Panc1 (cell line): ENCODE measurements at regions not wholly inside any gene's neighbourhood (a gene's known extent, or its start where the extent isn't known, plus 50 kb on each side); places are given as distances from the start of the nearest gene placed in this dataset.

Experiments used
- ATAC-seq: fragments of 200-7000 bp; cut with Tn5 transposase; 2 replicates; pipeline ENCODE4 v1.9.1; 2020; ENCODE audit warnings: mild to moderate bottlenecking, moderate library complexity
- BruUV-seq: library from RNA; stranded (reverse); fragments of 400-500 nt; replicated peaks from 2 replicates; lab custom pipeline; 2021; lab: Mats Ljungman, UMichigan
- CTCF ChIA-PET: fragments of 300-600 bp; sonication (Branson Sonifier 250); formaldehyde crosslinking; loops from one replicate; lab custom pipeline; 2022; ENCODE audit warnings: antibody characterized with exemption; lab: Charles Lee
- POLR2A ChIA-PET: fragments of 300-600 bp; sonication (Branson Sonifier 250); formaldehyde crosslinking; loops from one replicate; lab custom pipeline; 2022; ENCODE audit warnings: antibody characterized with exemption; lab: Charles Lee
- DNase-seq: peaks from one replicate; pipeline ENCODE4 v3.0.0-alpha.2; 2010; ENCODE audit warnings: low read depth, low spot score
- H3K27ac ChIP-seq: 2 replicates; pipeline ENCODE4 v1.5.1; 2011; ENCODE audit warnings: mild to moderate bottlenecking, low read length, inconsistent platforms
- H3K27me3 ChIP-seq: fragments of 200-500 bp; sonication (Bioruptor generic); 2 replicates; pipeline ENCODE4 v1.6.0; 2014; ENCODE audit warnings: low read length, inconsistent platforms; ENCODE audit not compliant: control insufficient read depth, insufficient read depth
- H3K36me3 ChIP-seq: fragments of 200-500 bp; sonication (Bioruptor generic); 2 replicates; pipeline ENCODE4 v1.5.1; 2014; ENCODE audit warnings: inconsistent platforms, mild to moderate bottlenecking, low read length, moderate library complexity; ENCODE audit not compliant: control insufficient read depth, insufficient read depth
- H3K4me1 ChIP-seq: 2 replicates; pipeline ENCODE4 v1.5.1; 2011; ENCODE audit warnings: inconsistent platforms, mild to moderate bottlenecking, low read length, moderate library complexity; ENCODE audit not compliant: control insufficient read depth, insufficient read depth
- H3K4me3 ChIP-seq, 2 experiments: 2 replicates each; pipeline ENCODE4 v1.5.1; 2011 to 2012; ENCODE audit warnings: low read depth in 2 of 2, low read length in 2 of 2, mild to moderate bottlenecking in 2 of 2, inconsistent platforms in 1 of 2, moderate library complexity in 1 of 2
- H3K9me3 ChIP-seq: fragments of 200-500 bp; sonication (Bioruptor generic); 2 replicates; pipeline ENCODE4 v1.5.1; 2014; ENCODE audit warnings: low read depth, mild to moderate bottlenecking, inconsistent platforms, low read length, moderate library complexity; ENCODE audit not compliant: control insufficient read depth, insufficient read depth
- POLR2AphosphoS5 ChIP-seq: IDR thresholded peaks from 2 replicates; pipeline ENCODE4 v1.6.1; 2012; ENCODE audit warnings: mild to moderate bottlenecking, low read depth, low read length, moderate library complexity
- SIN3A ChIP-seq: IDR thresholded peaks from 2 replicates; pipeline ENCODE4 v1.6.1; 2012; ENCODE audit warnings: low read depth, mild to moderate bottlenecking, low read length, moderate library complexity, borderline replicate concordance; ENCODE audit not compliant: insufficient read depth
- TCF7L2 ChIP-seq: IDR thresholded peaks from 2 replicates; pipeline ENCODE4 v1.6.1; 2011; ENCODE audit warnings: mild to moderate bottlenecking, low read depth, low read length, inconsistent platforms
- in situ Hi-C: cut with HindIII; loops from 2 replicates; pipeline ENCODE4 v1.10.0; 2016; ENCODE audit warnings: low sequenced_read_pairs, low pct_unique_long_range_greater_than_20kb
- intact Hi-C: fragments of 100-400 bp; cut with micrococcal nuclease; formaldehyde crosslinking; loops from one replicate; pipeline ENCODE4 v1.10.0; 2022; ENCODE audit not compliant: unreplicated experiment
- TF ChIP-seq, protein P1 (sequence below), 2 experiments: IDR thresholded peaks; 2 replicates each; pipeline ENCODE4 v1.6.1; 2011 to 2012; ENCODE audit warnings: low read depth in 2 of 2, control low read depth in 1 of 2, low read length in 1 of 2, mild to moderate bottlenecking in 1 of 2, moderate library complexity in 1 of 2; ENCODE audit not compliant: insufficient read depth in 1 of 2
- TF ChIP-seq, protein P2 (sequence below): fragments of 450-650 bp; IDR thresholded peaks from 2 replicates; pipeline ENCODE4 v1.5.1; 2017; ENCODE audit warnings: mild to moderate bottlenecking

DNA sequence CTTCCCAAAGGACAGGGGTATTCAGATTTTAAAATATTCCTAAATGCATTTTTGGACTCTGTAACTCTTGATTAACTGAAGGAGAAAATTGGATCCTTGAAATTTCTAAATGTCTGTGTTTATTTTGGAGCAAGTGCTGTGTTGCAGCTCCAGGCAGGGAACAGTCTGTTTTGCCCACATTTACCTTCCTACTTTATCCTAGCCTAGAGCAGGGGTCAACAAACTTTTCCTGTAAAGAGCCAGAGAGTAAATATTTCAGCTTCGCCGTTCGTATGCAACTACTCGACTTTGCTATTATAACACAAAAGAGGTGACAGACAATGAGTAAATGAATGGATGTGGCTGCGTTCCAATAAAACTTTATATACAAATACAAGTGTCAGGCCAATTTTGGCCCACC, 402.2 kb downstream of the GPATCH2 start:
- Histone ChIP-seq H3K36me3 (no peaks in the 10 kb centered on the region), H3K4me1 (no peaks in the 10 kb centered on the region), H3K27ac (no peak overlapping the region), H3K9me3 (no peaks in the 10 kb centered on the region), H3K4me3 (no peak overlapping the region), H3K27me3 (no peaks in the 10 kb centered on the region)
- ChIA-PET POLR2A (interaction anchor here (0.5 kb wide), 1 partner anchor 31 kb away, joined by 3 read pairs; no protein-coding TSS in a partner anchor), CTCF (no interaction called here)
- DNase-seq, result no peak
- ATAC-seq, result no peak
- BruUV-seq, result no TSS peak
- TF ChIP-seq, protein P1, sequence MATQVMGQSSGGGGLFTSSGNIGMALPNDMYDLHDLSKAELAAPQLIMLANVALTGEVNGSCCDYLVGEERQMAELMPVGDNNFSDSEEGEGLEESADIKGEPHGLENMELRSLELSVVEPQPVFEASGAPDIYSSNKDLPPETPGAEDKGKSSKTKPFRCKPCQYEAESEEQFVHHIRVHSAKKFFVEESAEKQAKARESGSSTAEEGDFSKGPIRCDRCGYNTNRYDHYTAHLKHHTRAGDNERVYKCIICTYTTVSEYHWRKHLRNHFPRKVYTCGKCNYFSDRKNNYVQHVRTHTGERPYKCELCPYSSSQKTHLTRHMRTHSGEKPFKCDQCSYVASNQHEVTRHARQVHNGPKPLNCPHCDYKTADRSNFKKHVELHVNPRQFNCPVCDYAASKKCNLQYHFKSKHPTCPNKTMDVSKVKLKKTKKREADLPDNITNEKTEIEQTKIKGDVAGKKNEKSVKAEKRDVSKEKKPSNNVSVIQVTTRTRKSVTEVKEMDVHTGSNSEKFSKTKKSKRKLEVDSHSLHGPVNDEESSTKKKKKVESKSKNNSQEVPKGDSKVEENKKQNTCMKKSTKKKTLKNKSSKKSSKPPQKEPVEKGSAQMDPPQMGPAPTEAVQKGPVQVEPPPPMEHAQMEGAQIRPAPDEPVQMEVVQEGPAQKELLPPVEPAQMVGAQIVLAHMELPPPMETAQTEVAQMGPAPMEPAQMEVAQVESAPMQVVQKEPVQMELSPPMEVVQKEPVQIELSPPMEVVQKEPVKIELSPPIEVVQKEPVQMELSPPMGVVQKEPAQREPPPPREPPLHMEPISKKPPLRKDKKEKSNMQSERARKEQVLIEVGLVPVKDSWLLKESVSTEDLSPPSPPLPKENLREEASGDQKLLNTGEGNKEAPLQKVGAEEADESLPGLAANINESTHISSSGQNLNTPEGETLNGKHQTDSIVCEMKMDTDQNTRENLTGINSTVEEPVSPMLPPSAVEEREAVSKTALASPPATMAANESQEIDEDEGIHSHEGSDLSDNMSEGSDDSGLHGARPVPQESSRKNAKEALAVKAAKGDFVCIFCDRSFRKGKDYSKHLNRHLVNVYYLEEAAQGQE (IDR thresholded peaks at IDR 0.05; ENCODE audit: insufficient read depth in 1 of 2, low read depth in 2 of 2, low read length in 1 of 2), result no peak
- no peak for TF ChIP-seq SIN3A
- TF ChIP-seq POLR2AphosphoS5, result no peak
- TF ChIP-seq TCF7L2, result no peak
- TF ChIP-seq, protein P2, sequence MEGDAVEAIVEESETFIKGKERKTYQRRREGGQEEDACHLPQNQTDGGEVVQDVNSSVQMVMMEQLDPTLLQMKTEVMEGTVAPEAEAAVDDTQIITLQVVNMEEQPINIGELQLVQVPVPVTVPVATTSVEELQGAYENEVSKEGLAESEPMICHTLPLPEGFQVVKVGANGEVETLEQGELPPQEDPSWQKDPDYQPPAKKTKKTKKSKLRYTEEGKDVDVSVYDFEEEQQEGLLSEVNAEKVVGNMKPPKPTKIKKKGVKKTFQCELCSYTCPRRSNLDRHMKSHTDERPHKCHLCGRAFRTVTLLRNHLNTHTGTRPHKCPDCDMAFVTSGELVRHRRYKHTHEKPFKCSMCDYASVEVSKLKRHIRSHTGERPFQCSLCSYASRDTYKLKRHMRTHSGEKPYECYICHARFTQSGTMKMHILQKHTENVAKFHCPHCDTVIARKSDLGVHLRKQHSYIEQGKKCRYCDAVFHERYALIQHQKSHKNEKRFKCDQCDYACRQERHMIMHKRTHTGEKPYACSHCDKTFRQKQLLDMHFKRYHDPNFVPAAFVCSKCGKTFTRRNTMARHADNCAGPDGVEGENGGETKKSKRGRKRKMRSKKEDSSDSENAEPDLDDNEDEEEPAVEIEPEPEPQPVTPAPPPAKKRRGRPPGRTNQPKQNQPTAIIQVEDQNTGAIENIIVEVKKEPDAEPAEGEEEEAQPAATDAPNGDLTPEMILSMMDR, result no peak
- intact Hi-C loops (no loop called here), in situ Hi-C loops (no loop called here)

DNA sequence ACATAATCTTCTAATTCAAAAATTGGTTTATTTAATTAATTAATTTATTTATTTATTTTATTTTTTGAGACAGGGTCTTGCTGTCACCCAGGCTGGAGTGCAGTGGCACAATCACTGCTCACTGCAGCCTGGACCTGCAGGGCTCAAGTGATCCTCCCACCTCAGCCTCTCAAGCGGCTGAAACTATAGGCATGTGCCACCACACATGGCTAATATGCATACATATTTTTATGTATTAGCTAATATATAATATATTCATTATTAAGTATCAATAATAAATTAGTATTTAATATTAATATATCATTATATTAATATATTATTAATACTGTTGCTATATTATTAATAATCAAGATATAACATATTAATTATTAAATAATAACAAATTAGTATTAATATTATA, 406.7 kb downstream of the GPATCH2 start:
- POLR2A ChIA-PET, result no interaction called here
- Histone ChIP-seq H3K9me3 (no peaks in the 10 kb centered on the region), H3K27me3 (no peaks in the 10 kb centered on the region), H3K4me1 (no peaks in the 10 kb centered on the region), H3K36me3 (no peaks in the 10 kb centered on the region), H3K27ac (no peak overlapping the region), H3K4me3 (no peak overlapping the region)
- in situ Hi-C loops (no loop called here), intact Hi-C loops (no loop called here)
- DNase-seq (no peak), ATAC-seq (no peak)
- CTCF ChIA-PET, result no interaction called here
- no peak for TF ChIP-seq SIN3A
- TF ChIP-seq, protein P1 (IDR thresholded peaks at IDR 0.05; ENCODE audit: insufficient read depth in 1 of 2, low read depth in 2 of 2, low read length in 1 of 2), result no peak
- TF ChIP-seq, protein P2, result no peak
- no peak for TF ChIP-seq POLR2AphosphoS5
- TF ChIP-seq TCF7L2, result no peak
- no TSS peak for BruUV-seq
